GM12865 (cell line): ENCODE measurements at regions not wholly inside any gene's neighbourhood (a gene's known extent, or its start where the extent isn't known, plus 50 kb on each side); places are given as distances from the start of the nearest gene placed in this dataset.

Experiments
- DNase-seq: peaks from one replicate; pipeline ENCODE4 v3.0.0; 2010; ENCODE audit warnings: low read depth
- H3K4me3 ChIP-seq: 2 replicates; pipeline ENCODE4 v1.5.1; 2011; ENCODE audit warnings: mild to moderate bottlenecking, low read depth, low read length, control low read depth
- TF ChIP-seq, protein P1 (sequence below): IDR thresholded peaks from 2 replicates; pipeline ENCODE4 v1.5.1; 2011; ENCODE audit warnings: low read length, control low read depth, low read depth, inconsistent platforms; ENCODE audit not compliant: insufficient read depth; ENCODE audit errors: missing control alignments

DNA sequence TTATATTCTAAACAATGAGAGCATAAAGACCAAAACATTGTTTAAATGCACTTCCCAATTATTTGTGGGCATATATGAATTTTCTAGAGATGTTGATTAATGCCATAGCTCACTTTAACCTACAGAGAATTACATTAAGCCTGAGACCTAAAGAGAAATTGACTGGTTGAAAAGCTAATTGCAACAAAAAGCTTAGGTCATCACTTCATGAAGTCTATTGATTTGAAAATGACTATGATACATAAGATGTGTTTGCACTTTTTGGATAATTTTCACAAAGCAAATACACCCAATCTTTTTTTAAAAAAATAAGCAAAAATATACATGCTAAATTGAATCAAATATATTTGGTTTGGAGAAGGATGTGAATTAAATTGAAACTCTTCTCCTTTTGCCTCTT is 532.8 kb upstream of the GOLIM4 start:
- no peak overlapping the region for H3K4me3 ChIP-seq
- no peak for DNase-seq
- TF ChIP-seq, protein P1, sequence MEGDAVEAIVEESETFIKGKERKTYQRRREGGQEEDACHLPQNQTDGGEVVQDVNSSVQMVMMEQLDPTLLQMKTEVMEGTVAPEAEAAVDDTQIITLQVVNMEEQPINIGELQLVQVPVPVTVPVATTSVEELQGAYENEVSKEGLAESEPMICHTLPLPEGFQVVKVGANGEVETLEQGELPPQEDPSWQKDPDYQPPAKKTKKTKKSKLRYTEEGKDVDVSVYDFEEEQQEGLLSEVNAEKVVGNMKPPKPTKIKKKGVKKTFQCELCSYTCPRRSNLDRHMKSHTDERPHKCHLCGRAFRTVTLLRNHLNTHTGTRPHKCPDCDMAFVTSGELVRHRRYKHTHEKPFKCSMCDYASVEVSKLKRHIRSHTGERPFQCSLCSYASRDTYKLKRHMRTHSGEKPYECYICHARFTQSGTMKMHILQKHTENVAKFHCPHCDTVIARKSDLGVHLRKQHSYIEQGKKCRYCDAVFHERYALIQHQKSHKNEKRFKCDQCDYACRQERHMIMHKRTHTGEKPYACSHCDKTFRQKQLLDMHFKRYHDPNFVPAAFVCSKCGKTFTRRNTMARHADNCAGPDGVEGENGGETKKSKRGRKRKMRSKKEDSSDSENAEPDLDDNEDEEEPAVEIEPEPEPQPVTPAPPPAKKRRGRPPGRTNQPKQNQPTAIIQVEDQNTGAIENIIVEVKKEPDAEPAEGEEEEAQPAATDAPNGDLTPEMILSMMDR: no peak

DNA sequence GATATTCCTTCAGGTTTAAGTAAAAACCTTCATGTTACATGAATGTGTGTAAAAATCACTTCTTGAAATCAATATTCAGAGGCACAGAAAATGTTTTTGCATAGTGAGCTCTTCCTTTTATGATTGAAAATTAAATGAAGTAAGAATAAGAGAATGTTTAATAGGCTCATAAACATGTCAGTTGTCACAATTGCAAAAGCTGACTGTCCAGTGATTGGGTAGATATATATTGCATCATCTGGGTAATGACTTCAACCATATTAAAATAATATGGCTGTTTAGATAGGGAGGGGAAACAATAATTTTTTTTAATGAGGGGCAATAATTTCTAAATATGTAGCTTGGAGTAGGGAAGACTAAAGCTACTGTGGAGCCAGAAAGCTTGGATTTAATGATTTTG is 529.8 kb upstream of the GOLIM4 start:
- no peak for DNase-seq
- TF ChIP-seq, protein P1: no peak
- no peak overlapping the region for H3K4me3 ChIP-seq

DNA sequence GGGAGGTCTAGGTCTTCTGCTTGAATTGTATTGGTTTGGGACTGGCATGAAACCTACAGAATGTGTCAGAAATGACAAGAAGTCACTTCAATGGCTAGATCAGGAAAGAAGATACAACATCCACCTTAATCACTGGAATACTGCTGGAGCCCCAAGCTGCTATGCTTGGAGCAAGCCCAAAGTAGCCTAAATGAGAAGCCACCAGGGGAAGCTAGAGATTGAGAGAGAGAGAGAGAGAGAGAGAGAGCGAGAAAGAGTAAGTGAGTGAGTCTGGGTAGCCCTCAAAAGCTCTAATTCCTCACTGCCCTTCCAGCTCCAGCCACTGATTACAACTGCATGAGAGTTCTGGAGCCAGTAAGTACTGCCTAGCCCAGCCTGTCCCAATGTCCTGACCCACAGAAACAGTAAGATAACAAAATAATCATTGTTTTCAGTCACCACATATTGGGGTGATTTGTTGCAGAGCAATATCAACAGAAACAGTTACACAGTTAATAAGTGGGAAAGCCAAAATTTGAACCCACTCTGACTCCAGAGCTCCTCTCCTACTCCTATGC is 529.2 kb upstream of the GOLIM4 start:
- no peak for DNase-seq
- H3K4me3 ChIP-seq: no peak overlapping the region
- TF ChIP-seq, protein P1: no peak

DNA sequence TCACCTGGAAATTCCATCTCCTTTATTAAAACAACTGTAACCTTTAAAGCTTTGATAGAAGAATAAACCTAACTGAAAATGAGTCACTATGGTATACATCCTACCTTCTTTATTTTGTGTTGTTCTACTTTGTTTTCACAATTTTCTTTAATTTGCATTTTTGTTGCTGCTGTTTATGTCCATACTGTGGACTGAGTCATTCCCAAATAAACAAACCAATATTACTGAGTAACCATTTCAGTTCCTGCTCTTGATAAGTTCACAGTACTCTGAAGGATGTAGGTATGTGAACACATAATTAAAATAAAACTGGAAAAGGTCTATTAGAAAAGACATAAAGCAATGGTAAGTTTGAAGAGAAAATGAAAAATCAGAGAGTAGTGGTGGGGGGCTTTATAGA is 528.5 kb upstream of the GOLIM4 start:
- DNase-seq: no peak
- TF ChIP-seq, protein P1: no peak
- no peak overlapping the region for H3K4me3 ChIP-seq

DNA sequence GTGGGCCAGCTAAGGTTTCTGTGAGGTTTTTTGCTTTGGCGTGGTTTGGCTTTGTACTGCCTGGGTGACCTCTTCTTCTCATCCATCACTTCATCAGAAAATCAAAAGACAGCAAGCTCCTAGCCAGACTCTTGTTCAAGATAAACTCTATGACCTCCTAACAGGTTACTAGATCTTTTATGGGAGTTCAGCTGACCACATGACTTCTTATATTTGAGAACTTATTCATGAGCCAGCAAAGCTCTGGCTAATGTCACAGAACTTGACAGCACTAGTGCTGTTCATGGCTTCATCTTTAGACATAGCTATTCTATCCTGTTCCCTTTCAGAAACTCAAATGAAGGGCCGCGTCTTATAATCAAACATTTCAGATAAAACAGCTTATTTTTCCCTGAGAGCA is 527.1 kb upstream of the GOLIM4 start:
- H3K4me3 ChIP-seq: no peak overlapping the region
- DNase-seq: no peak
- TF ChIP-seq, protein P1: no peak

DNA sequence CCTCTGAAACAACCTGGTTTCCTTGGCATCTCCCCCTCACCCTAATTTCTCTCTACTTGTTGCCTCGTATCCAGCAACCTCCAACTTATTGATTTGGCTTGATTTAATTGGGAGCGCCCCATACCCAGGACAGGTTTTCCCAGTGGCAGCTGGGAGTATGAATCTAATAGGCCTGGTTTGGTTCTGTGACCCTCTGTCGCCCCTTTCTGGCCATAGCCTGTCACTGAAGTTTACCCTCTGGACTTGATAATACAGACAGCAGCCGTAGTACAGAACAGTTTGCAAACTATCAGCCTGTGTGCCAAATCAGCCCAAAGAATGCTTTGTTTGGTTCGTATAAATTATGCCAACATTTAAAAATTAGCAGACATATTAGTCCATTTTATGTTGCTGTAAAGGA is 525.1 kb upstream of the GOLIM4 start:
- TF ChIP-seq, protein P1: peak; percentile 56
- H3K4me3 ChIP-seq: no peak overlapping the region
- peak; percentile 51 for DNase-seq

DNA sequence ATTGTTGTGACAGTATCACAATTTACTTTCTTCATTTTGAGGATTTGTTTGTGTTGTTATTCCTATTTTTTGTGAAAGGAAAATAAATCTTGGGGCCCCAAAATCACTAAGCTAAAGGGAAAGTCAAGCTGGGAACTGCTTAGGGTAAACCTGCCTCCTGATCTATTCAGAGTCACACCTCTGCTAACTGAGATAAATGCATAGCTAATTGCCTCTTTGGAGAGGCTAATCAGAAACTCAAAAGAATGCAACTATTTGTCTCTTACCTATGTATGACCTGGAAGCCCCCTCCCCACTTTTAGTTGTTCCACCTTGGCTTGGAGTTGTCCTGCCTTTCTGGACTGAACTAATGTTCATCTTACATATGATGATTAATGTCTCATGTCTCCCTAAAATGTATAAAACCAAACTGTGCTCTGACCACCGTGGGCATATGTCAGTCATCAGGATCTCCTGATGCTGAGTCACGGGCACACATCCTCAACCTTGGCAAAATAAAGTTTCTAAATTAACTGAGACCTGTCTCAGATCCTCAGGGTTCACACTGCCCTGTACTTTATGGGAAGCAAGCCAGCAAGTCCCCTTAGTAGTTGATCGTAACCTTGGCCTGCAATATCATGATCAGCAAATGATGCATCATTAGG is 523.2 kb upstream of the GOLIM4 start:
- DNase-seq: no peak
- TF ChIP-seq, protein P1: no peak
- no peak overlapping the region for H3K4me3 ChIP-seq
